Ovary (tissue), 7 donors: ENCODE measurements at regions not wholly inside any gene's neighbourhood (a gene's known extent, or its start where the extent isn't known, plus 50 kb on each side); places are given as distances from the start of the nearest gene placed in this dataset.

Experiments used
- DNase-seq, 5 donors: peaks; one replicate each; pipeline ENCODE4 v3.0.0-alpha.2; 2019 to 2020
- H3K27ac ChIP-seq, 2 donors: fragments of 200-600 bp; one replicate each; pipeline versions ENCODE4 v1.5.1 to v1.8.0; 2019 to 2022
- H3K27me3 ChIP-seq: fragments of 200-600 bp; one replicate; pipeline ENCODE4 v1.8.0; 2022
- H3K36me3 ChIP-seq: fragments of 200-600 bp; sonication (generic); one replicate; pipeline ENCODE4 v1.5.1; 2019
- H3K4me1 ChIP-seq: one replicate; pipeline ENCODE4 v1.8.1; 2013; ENCODE audit warnings: mild to moderate bottlenecking, moderate library complexity; ENCODE audit not compliant: insufficient read depth
- H3K4me3 ChIP-seq: fragments of 200-600 bp; sonication (generic); one replicate; pipeline ENCODE4 v1.5.1; 2017
- H3K9me3 ChIP-seq, 2 donors: fragments of 200-600 bp in 1 of 2; sonication (generic) in 1 of 2; one replicate each; pipeline versions ENCODE4 v1.5.1 to v1.8.1; 2013 to 2019; ENCODE audit warnings: mild to moderate bottlenecking in 1 of 2, moderate library complexity in 1 of 2
- EP300 ChIP-seq: sonication (generic); formaldehyde crosslinking; IDR thresholded peaks from one replicate; pipeline ENCODE4 v1.6.1; 2017; ENCODE audit warnings: antibody characterized with exemption
- POLR2A ChIP-seq: fragments of 450-650 bp; IDR thresholded peaks from one replicate; pipeline ENCODE4 v1.6.1; 2017; ENCODE audit warnings: antibody characterized with exemption, mild to moderate bottlenecking, moderate library complexity
- WGBS, 3 donors: extraction: QIAGEN DNeasy Blood & Tissue Kit in 1 of 3; methylation state at CpG; one replicate each; pipeline versions ENCODE4 v1.1.5 to v1.1.7; 2013 to 2017; 5-methylcytosine and 5-hydroxymethylcytosine counted together
- intact Hi-C, 4 donors: fragments of 100-400 bp; cut with DNase I; formaldehyde crosslinking; loops; one replicate each; pipeline versions ENCODE4 v1.11.0 to v1.15.1; 2022 to 2023
- TF ChIP-seq, protein P1 (sequence below), 3 donors: fragments of 450-650 bp in 2 of 3; fragments of 200-600 bp in 1 of 3; IDR thresholded peaks; one replicate each; pipeline versions ENCODE4 v1.5.1 to v1.8.0; 2016 to 2022; ENCODE audit warnings: antibody characterized with exemption in 3 of 3, mild to moderate bottlenecking in 1 of 3
- donor health status: DM: no; HTN: no; CAD: no; lungs with moderate emphysema.
- donor health status: DM: no; HTN: no; CAD: no.
- donor health status: Bipolar disorder and iron deficiency.
- donor health status: DM: no; HTN: no; CAD: no.
- donor health status: DM: yes; HTN: yes; CAD: no.

- H3K4me1 ChIP-seq = no peaks in the 10 kb centered on the region
- TF ChIP-seq, protein P1, sequence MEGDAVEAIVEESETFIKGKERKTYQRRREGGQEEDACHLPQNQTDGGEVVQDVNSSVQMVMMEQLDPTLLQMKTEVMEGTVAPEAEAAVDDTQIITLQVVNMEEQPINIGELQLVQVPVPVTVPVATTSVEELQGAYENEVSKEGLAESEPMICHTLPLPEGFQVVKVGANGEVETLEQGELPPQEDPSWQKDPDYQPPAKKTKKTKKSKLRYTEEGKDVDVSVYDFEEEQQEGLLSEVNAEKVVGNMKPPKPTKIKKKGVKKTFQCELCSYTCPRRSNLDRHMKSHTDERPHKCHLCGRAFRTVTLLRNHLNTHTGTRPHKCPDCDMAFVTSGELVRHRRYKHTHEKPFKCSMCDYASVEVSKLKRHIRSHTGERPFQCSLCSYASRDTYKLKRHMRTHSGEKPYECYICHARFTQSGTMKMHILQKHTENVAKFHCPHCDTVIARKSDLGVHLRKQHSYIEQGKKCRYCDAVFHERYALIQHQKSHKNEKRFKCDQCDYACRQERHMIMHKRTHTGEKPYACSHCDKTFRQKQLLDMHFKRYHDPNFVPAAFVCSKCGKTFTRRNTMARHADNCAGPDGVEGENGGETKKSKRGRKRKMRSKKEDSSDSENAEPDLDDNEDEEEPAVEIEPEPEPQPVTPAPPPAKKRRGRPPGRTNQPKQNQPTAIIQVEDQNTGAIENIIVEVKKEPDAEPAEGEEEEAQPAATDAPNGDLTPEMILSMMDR (IDR thresholded peaks at IDR 0.05) = no peak
- H3K27ac ChIP-seq = no peak overlapping the region
- 91 to 94% (median 92%) methylated on average over 2 of the region's 2 CpGs for WGBS, 3 donors
- no peak overlapping the region for H3K4me3 ChIP-seq
- DNase-seq = no peak
- no peaks in the 10 kb centered on the region for H3K36me3 ChIP-seq
- no peaks in the 10 kb centered on the region for H3K9me3 ChIP-seq
- intact Hi-C loops = no loop called here
- H3K27me3 ChIP-seq = no peaks in the 10 kb centered on the region
These were observed 185.9 kb upstream of the ZBTB20 start for GRCh38 chr3:115332998-115333397.

DNA sequence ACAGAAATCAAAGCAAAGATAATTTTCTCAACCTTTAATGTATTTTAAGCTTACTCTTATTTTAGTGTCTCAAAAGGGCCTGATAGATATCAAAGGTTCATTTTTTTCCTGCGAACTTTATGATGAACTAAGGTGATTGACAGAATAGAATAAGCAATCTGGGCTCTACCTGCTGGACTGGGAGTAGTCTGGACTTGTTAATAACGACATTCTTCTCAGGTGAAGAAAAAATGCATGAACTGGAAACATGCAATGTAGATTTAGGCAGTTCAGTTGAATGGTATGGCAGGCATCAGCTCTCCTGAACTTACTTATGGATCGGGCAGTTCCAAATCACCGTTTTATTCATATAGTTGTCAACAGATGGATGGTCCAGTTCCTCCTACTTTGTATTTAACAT, 189.7 kb upstream of the ZBTB20 start:
- H3K4me3 ChIP-seq = no peak overlapping the region
- H3K9me3 ChIP-seq = no peaks in the 10 kb centered on the region
- intact Hi-C loops = no loop called here
- H3K27ac ChIP-seq = no peak overlapping the region
- H3K4me1 ChIP-seq = no peaks in the 10 kb centered on the region
- H3K36me3 ChIP-seq = no peaks in the 10 kb centered on the region
- H3K27me3 ChIP-seq = no peaks in the 10 kb centered on the region
- TF ChIP-seq, protein P1 (IDR thresholded peaks at IDR 0.05) = no peak
- TF ChIP-seq POLR2A (no peak), EP300 (no peak)
- WGBS, 3 donors = 81 to 92% (median 90%) methylated on average over 4 of the region's 4 CpGs
- DNase-seq = no peak

- no peak overlapping the region for H3K4me3 ChIP-seq
- H3K27ac ChIP-seq = no peak overlapping the region
- no peak for DNase-seq
- no peaks in the 10 kb centered on the region for H3K4me1 ChIP-seq
- H3K9me3 ChIP-seq = no peaks in the 10 kb centered on the region
- TF ChIP-seq, protein P1 (IDR thresholded peaks at IDR 0.05) = no peak
- TF ChIP-seq POLR2A (no peak), EP300 (no peak)
- no peaks in the 10 kb centered on the region for H3K36me3 ChIP-seq
- WGBS, 3 donors = 70 to 79% (median 77%) methylated on average over 4 of the region's 4 CpGs
- no peaks in the 10 kb centered on the region for H3K27me3 ChIP-seq
- intact Hi-C loops = no loop called here
These were observed 193.5 kb upstream of the ZBTB20 start for GRCh38 chr3:115340586-115340985.

GRCh38 chr3:115341208-115341607, 194.1 kb upstream of the ZBTB20 start:
- Histone ChIP-seq H3K27ac (no peak overlapping the region), H3K27me3 (no peaks in the 10 kb centered on the region), H3K9me3 (no peaks in the 10 kb centered on the region), H3K4me3 (no peak overlapping the region), H3K4me1 (no peaks in the 10 kb centered on the region), H3K36me3 (no peaks in the 10 kb centered on the region)
- intact Hi-C loops = no loop called here
- no peak for DNase-seq
- TF ChIP-seq, protein P1 (IDR thresholded peaks at IDR 0.05) = no peak
- TF ChIP-seq POLR2A (no peak), EP300 (no peak)
- 64 to 75% (median 65%) methylated on average over 1 of the region's 1 CpG for WGBS, 3 donors

- TF ChIP-seq, protein P1 (IDR thresholded peaks at IDR 0.05) = no peak
- TF ChIP-seq POLR2A = no peak
- TF ChIP-seq EP300 = no peak
- intact Hi-C loops = no loop called here
- Histone ChIP-seq H3K36me3 (no peaks in the 10 kb centered on the region), H3K4me1 (peaks cover 1% of the 10 kb centered on the region), H3K27me3 (no peaks in the 10 kb centered on the region), H3K9me3 (no peaks in the 10 kb centered on the region), H3K27ac (no peak overlapping the region), H3K4me3 (no peak overlapping the region)
- WGBS, 3 donors = 12 to 13% (median 13%) methylated on average over 2 of the region's 2 CpGs
- no peak for DNase-seq
These were observed 200.6 kb upstream of the ZBTB20 start for GRCh38 chr3:115347737-115348136.
